ENCODE measurements at regions not wholly inside any gene's neighbourhood (a gene's known extent, or its start where the extent isn't known, plus 50 kb on each side); places are given as distances from the start of the nearest gene placed in this dataset.

DNA sequence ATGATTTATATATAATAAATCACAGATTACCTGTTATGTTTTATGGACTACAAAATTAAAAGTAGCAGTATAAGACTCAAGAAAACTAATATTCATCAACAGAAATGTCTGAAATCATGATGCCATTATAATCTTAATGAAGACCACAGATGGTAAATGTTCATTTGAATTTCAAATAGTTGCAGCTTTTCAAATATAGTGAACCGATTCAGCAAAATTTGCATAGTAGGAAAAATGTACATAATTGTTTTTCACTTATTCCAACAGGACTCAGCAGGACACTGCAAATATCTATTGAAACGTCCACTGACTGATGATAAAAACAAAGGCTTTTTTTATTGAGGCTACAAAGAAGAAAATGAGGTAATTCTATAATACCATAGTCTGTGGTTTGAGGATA lies 51.2 kb upstream of the LSM8 start:
- Histone ChIP-seq H4K20me1 (ENCODE audit: insufficient read depth, low read length) (no peaks in the 10 kb centered on the region), H2BK15ac (ENCODE audit: low read depth, low read length) (no peak overlapping the region), H4K91ac (ENCODE audit: insufficient read depth, low read depth, low read length) (no peak overlapping the region), H4K8ac (ENCODE audit: low read depth in 2 of 2, low read length in 2 of 2) (no peak overlapping the region), H3K56ac (ENCODE audit: extremely low read depth, insufficient read depth, low read length) (no peak overlapping the region), H3K4me3 (ENCODE audit: insufficient read depth, low read depth, low read length) (no peak overlapping the region), H3K23ac (ENCODE audit: low read depth, low read length) (no peak overlapping the region), H2AFZ (replicated peaks; ENCODE audit: low read length, poor library complexity) (no peak overlapping the region), H3K27ac (ENCODE audit: insufficient read depth, low read length) (no peak overlapping the region), H3K9ac (ENCODE audit: low read depth, low read length) (no peak overlapping the region), H3K14ac (replicated peaks; ENCODE audit: low read depth, low read length) (no peak overlapping the region), H3K27me3 (ENCODE audit: control insufficient read depth, insufficient read depth, low read length) (no peaks in the 10 kb centered on the region), H3K4me1 (ENCODE audit: control insufficient read depth, insufficient read depth, low read length) (no peaks in the 10 kb centered on the region), H2AK5ac (ENCODE audit: low read depth, low read length) (no peak overlapping the region), H4K5ac (ENCODE audit: low read depth, low read length) (no peak overlapping the region), H3K9me1 (ENCODE audit: insufficient read depth, low read length) (no peaks in the 10 kb centered on the region), H2BK20ac (ENCODE audit: low read depth, low read length) (no peak overlapping the region), H3K9me3 (ENCODE audit: control insufficient read depth, insufficient read depth, low read length) (no peaks in the 10 kb centered on the region), H2AK9ac (replicated peaks; ENCODE audit: low read depth, low read length, poor library complexity) (no peak overlapping the region), H3K36me3 (ENCODE audit: control insufficient read depth, insufficient read depth, low read length) (no peaks in the 10 kb centered on the region), H3K79me1 (ENCODE audit: low read depth in 1 of 2, low read length in 2 of 2) (no peaks in the 10 kb centered on the region), H3K18ac (ENCODE audit: low read depth, low read length) (no peak overlapping the region), H3K4me2 (ENCODE audit: low read depth, low read length) (no peak overlapping the region), H2BK5ac (ENCODE audit: low read depth, low read length, poor library complexity, severe bottlenecking) (no peak overlapping the region), H3K4ac (ENCODE audit: low read depth, low read length) (no peak overlapping the region), H2BK120ac (ENCODE audit: low read depth, low read length) (no peak overlapping the region)
- WGBS, 2 experiments (ENCODE audit: extremely low coverage in 2 of 2, insufficient read length in 1 of 2): no CpG with 5 or more reads among the region's 2 CpGs
- intact Hi-C loops (cut with micrococcal nuclease): no loop called here
- DNase-seq: no peak
- in situ Hi-C loops (cut with MboI; ENCODE audit: low sequenced_read_pairs): no loop called here
- no peak for ATAC-seq (ENCODE audit: low read depth)
- POLR2A ChIA-PET (ENCODE audit: unreplicated experiment): no interaction called here
- CTCF ChIA-PET: no interaction called here
- dilution Hi-C loops (cut with HindIII; ENCODE audit: low sequenced_read_pairs, unreplicated experiment): no loop called here
- no TSS peak for BruUV-seq (replicated peaks)
- TF ChIP-seq RCOR1 (IDR thresholded peaks at IDR 0.05; ENCODE audit: insufficient replicate concordance, low read length) (no peak), MXI1 (IDR thresholded peaks at IDR 0.05; ENCODE audit: borderline replicate concordance, low read depth, low read length) (no peak), RAD21 (IDR thresholded peaks at IDR 0.05; ENCODE audit: low read length) (no peak), MAFK (IDR thresholded peaks at IDR 0.05; ENCODE audit: low read depth, low read length) (no peak), NFE2L2 (IDR thresholded peaks at IDR 0.05; ENCODE audit: low read depth, low read length) (no peak), BHLHE40 (IDR thresholded peaks at IDR 0.05; ENCODE audit: low read depth, low read length) (no peak), FOS (IDR thresholded peaks at IDR 0.05; ENCODE audit: low read depth, low read length) (no peak), CEBPB (IDR thresholded peaks at IDR 0.05; ENCODE audit: low read depth, low read length) (no peak), CHD1 (IDR thresholded peaks at IDR 0.05; ENCODE audit: low read depth, low read length) (no peak)
- TF ChIP-seq, protein P1, sequence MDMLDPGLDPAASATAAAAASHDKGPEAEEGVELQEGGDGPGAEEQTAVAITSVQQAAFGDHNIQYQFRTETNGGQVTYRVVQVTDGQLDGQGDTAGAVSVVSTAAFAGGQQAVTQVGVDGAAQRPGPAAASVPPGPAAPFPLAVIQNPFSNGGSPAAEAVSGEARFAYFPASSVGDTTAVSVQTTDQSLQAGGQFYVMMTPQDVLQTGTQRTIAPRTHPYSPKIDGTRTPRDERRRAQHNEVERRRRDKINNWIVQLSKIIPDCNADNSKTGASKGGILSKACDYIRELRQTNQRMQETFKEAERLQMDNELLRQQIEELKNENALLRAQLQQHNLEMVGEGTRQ (IDR thresholded peaks at IDR 0.05; ENCODE audit: low read depth, low read length): no peak

All from IMR-90 (cell line).